ENCODE measurements at regions not wholly inside any gene's neighbourhood (a gene's known extent, or its start where the extent isn't known, plus 50 kb on each side); places are given as distances from the start of the nearest gene placed in this dataset.

GRCh38 chr5:167624053-167624452, 667.4 kb upstream of the WWC1 start (continued):
- no peak for TF ChIP-seq ZNF384 (IDR thresholded peaks at IDR 0.05; ENCODE audit: borderline replicate concordance, low read depth, low read length)

DNA sequence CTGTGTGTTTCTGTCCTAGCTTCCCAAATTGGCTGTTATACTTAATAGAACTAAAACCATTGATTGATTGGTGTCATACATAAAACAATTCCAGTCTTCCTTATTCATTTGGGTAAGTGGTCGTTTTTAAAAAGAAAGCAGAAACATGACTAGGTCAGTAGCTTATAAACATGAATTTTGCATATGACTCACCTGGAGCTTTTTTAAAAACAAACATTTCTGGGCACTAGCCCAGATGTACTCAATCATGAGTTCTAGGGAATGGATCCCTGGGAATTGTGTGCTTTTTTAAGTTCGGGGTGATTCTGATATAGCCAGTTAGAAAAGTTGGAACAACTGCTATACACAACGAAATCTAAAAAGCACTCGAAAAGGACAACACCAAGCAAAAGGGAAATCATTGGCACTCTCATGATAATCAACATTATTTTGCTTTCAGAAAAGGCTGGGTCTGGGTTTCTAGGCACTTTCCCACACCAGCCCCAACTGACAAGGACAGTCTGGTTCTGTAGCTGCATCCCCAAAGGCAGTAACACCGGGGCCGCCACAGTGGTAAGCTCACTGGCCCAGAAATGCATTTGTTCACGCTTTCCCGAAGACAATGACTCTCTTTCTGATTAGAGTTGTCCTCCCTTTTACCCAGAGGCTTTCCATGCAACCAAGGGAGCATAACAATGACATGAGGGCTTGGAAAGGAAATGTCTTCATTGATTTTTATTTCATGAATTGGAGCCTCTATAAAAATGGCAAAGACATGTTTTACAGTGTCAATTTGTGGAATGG, 664.9 kb upstream of the WWC1 start:
- ChIA-PET SMC1A (ENCODE audit: uncharacterized antibody, unreplicated experiment) (no interaction called here), CTCF (interaction anchor here (1.2 kb wide), 1 partner anchor 34 kb away, joined by 5 read pairs; no protein-coding TSS in a partner anchor), RAD21 (ENCODE audit: unreplicated experiment) (no interaction called here), POLR2A (no interaction called here)
- Histone ChIP-seq H3K9ac (ENCODE audit: control insufficient read depth, insufficient read depth, low read length) (no peak overlapping the region), H3K9me3 (replicated peaks; ENCODE audit: control insufficient read depth, insufficient read depth, low read length) (no peaks in the 10 kb centered on the region), H3K4me2 (ENCODE audit: control insufficient read depth, insufficient read depth) (no peak overlapping the region), H3K36me3 (ENCODE audit: control insufficient read depth in 2 of 2, insufficient read depth in 2 of 2, low read length in 1 of 2) (no peaks in the 10 kb centered on the region), H3K27me3 (replicated peaks in 1 of 2; ENCODE audit: control insufficient read depth in 2 of 2, insufficient read depth in 2 of 2, low read length in 1 of 2) (no peaks in the 10 kb centered on the region), H3K79me2 (ENCODE audit: control insufficient read depth, insufficient read depth, low read length) (no peaks in the 10 kb centered on the region), H3K27ac (ENCODE audit: control insufficient read depth, insufficient read depth) (no peak overlapping the region), H2AFZ (ENCODE audit: control insufficient read depth, low read depth, low read length) (no peak overlapping the region), H3K4me3 (no peak overlapping the region), H3K4me1 (ENCODE audit: control insufficient read depth, insufficient read depth, low read length) (no peaks in the 10 kb centered on the region), H4K20me1 (ENCODE audit: control insufficient read depth, insufficient read depth) (no peaks in the 10 kb centered on the region)
- FAIRE-seq (no peak), ATAC-seq (no peak), DNase-seq (ENCODE audit: low read depth, low spot score) (no peak)
- TF ChIP-seq SREBF2 (IDR thresholded peaks at IDR 0.05; ENCODE audit: low read length) (no peak), IKZF1 (conservative IDR thresholded peaks at IDR 0.05) (no peak), STAT1 (conservative IDR thresholded peaks at IDR 0.05) (no peak), ATF7 (IDR thresholded peaks at IDR 0.05; ENCODE audit: low read depth) (no peak), LARP7 (IDR thresholded peaks at IDR 0.05) (no peak), BACH1 (IDR thresholded peaks at IDR 0.05; ENCODE audit: borderline replicate concordance) (no peak), SUPT20H (IDR thresholded peaks at IDR 0.05; ENCODE audit: borderline replicate concordance, control insufficient read depth, low read depth, low read length) (no peak), SMAD5 (IDR thresholded peaks at IDR 0.05; ENCODE audit: low read depth) (no peak), USF1 (IDR thresholded peaks at IDR 0.05; ENCODE audit: borderline replicate concordance, extremely low read length, insufficient read depth, low read depth, low read length) (no peak), RAD51 (IDR thresholded peaks at IDR 0.05) (no peak), SMARCA5 (IDR thresholded peaks at IDR 0.05) (no peak), RCOR1 (conservative IDR thresholded peaks at IDR 0.05; ENCODE audit: low read depth, low read length) (no peak)
- TF ChIP-seq, protein P1, sequence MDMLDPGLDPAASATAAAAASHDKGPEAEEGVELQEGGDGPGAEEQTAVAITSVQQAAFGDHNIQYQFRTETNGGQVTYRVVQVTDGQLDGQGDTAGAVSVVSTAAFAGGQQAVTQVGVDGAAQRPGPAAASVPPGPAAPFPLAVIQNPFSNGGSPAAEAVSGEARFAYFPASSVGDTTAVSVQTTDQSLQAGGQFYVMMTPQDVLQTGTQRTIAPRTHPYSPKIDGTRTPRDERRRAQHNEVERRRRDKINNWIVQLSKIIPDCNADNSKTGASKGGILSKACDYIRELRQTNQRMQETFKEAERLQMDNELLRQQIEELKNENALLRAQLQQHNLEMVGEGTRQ (IDR thresholded peaks at IDR 0.05; ENCODE audit: borderline replicate concordance, low read depth, low read length), result no peak
- WGBS (ENCODE audit: insufficient coverage, insufficient replicate concordance, low lambda C conversion rate, missing lambda C conversion rate), result 24% methylated on average over 8 of the region's 8 CpGs
- in situ Hi-C loops (cut with MboI) (no loop called here), intact Hi-C loops (cut with micrococcal nuclease; ENCODE audit: unreplicated experiment) (no loop called here)
- no TSS peak for BruUV-seq (replicated peaks)

Data from GM12878 (cell line).